ENCODE measurements at regions not wholly inside any gene's neighbourhood (a gene's known extent, or its start where the extent isn't known, plus 50 kb on each side); places are given as distances from the start of the nearest gene placed in this dataset.

- no peaks in the 10 kb centered on the region for H3K79me2 ChIP-seq (ENCODE audit: control insufficient read depth, insufficient read depth, low read length)
- H3K27ac ChIP-seq (ENCODE audit: control insufficient read depth, insufficient read depth, low read length) = no peak overlapping the region
- H3K9me1 ChIP-seq (ENCODE audit: control insufficient read depth, extremely low read depth, insufficient read depth, low read length) = no peaks in the 10 kb centered on the region
- H3K4me3 ChIP-seq (ENCODE audit: control insufficient read depth in 2 of 3, extremely low read depth in 1 of 3, insufficient read depth in 2 of 3, low read depth in 1 of 3, low read length in 3 of 3) = no peak overlapping the region
- H3K36me3 ChIP-seq (ENCODE audit: control insufficient read depth in 2 of 2, extremely low read depth in 1 of 2, insufficient read depth in 2 of 2, low read length in 2 of 2) = no peaks in the 10 kb centered on the region
- no peak overlapping the region for H3K9ac ChIP-seq (ENCODE audit: control insufficient read depth, extremely low read depth, insufficient read depth, low read length)
- H3K4me2 ChIP-seq (ENCODE audit: control insufficient read depth, extremely low read depth, insufficient read depth, low read depth, low read length) = no peak overlapping the region
- DNase-seq (ENCODE audit: low read depth, low spot score) (no peak), FAIRE-seq (no peak)
- no peaks in the 10 kb centered on the region for H3K4me1 ChIP-seq (ENCODE audit: control insufficient read depth, extremely low read depth, insufficient read depth, low read length)
- TF ChIP-seq CTCF (optimal IDR thresholded peaks at IDR 0.05 in 1 of 3, IDR thresholded peaks at IDR 0.05 in 1 of 3, conservative IDR thresholded peaks at IDR 0.05 in 1 of 3; ENCODE audit: extremely low read depth in 1 of 3, insufficient read depth in 2 of 3, low read length in 3 of 3) (no peak), EZH2 (IDR thresholded peaks at IDR 0.05; ENCODE audit: low read length) (no peak)
- H3K27me3 ChIP-seq (ENCODE audit: control insufficient read depth, extremely low read depth, insufficient read depth, low read length) = no peaks in the 10 kb centered on the region
- no peaks in the 10 kb centered on the region for H3K9me3 ChIP-seq (ENCODE audit: control insufficient read depth, low read depth, low read length)
- no peak overlapping the region for H2AFZ ChIP-seq (ENCODE audit: control insufficient read depth, low read length)
- dilution Hi-C loops (cut with MboI; ENCODE audit: extremely low pct_ligation_motif_present, low sequenced_read_pairs) = no loop called here
- no peaks in the 10 kb centered on the region for H4K20me1 ChIP-seq (ENCODE audit: control insufficient read depth, extremely low read depth, insufficient read depth, low read length)
Observed at GRCh38 chr3:157602424-157602823, 99.2 kb upstream of the VEPH1 start.

DNA sequence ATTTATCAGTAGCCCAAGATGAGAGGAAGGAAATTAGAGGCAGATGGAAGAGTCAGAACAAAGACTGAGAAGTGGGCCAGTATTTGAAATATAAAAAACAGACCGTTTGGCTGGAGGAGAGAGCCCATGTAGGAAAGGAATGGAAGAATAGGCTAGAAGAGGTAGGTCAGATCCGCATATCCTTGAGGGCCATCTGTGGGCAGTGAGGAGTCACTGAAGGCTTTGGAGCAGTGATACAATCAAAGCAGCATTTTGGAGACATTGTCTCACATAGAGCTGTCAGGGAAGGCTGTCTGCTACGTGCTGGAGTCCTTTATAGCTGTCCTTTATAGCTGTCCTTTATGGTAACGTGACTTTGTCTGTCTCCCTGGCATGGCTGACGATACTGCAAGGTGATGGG lies 92.0 kb upstream of the VEPH1 start:
- dilution Hi-C loops (cut with MboI; ENCODE audit: extremely low pct_ligation_motif_present, low sequenced_read_pairs) = no loop called here

More for the DNA sequence above, 92.0 kb upstream of the VEPH1 start:
- Histone ChIP-seq H2AFZ (ENCODE audit: control insufficient read depth, low read length) (no peak overlapping the region), H3K36me3 (ENCODE audit: control insufficient read depth in 2 of 2, extremely low read depth in 1 of 2, insufficient read depth in 2 of 2, low read length in 2 of 2) (no peaks in the 10 kb centered on the region), H4K20me1 (ENCODE audit: control insufficient read depth, extremely low read depth, insufficient read depth, low read length) (no peaks in the 10 kb centered on the region), H3K9me1 (ENCODE audit: control insufficient read depth, extremely low read depth, insufficient read depth, low read length) (no peaks in the 10 kb centered on the region), H3K27ac (ENCODE audit: control insufficient read depth, insufficient read depth, low read length) (no peak overlapping the region), H3K9me3 (ENCODE audit: control insufficient read depth, low read depth, low read length) (no peaks in the 10 kb centered on the region), H3K79me2 (ENCODE audit: control insufficient read depth, insufficient read depth, low read length) (no peaks in the 10 kb centered on the region), H3K4me3 (ENCODE audit: control insufficient read depth in 2 of 3, extremely low read depth in 1 of 3, insufficient read depth in 2 of 3, low read depth in 1 of 3, low read length in 3 of 3) (no peak overlapping the region), H3K4me2 (ENCODE audit: control insufficient read depth, extremely low read depth, insufficient read depth, low read depth, low read length) (no peak overlapping the region), H3K9ac (ENCODE audit: control insufficient read depth, extremely low read depth, insufficient read depth, low read length) (no peak overlapping the region), H3K4me1 (ENCODE audit: control insufficient read depth, extremely low read depth, insufficient read depth, low read length) (no peaks in the 10 kb centered on the region), H3K27me3 (ENCODE audit: control insufficient read depth, extremely low read depth, insufficient read depth, low read length) (no peaks in the 10 kb centered on the region)
- no peak for TF ChIP-seq CTCF (optimal IDR thresholded peaks at IDR 0.05 in 1 of 3, IDR thresholded peaks at IDR 0.05 in 1 of 3, conservative IDR thresholded peaks at IDR 0.05 in 1 of 3; ENCODE audit: extremely low read depth in 1 of 3, insufficient read depth in 2 of 3, low read length in 3 of 3)
- no peak for TF ChIP-seq EZH2 (IDR thresholded peaks at IDR 0.05; ENCODE audit: low read length)
- FAIRE-seq (no peak), DNase-seq (ENCODE audit: low read depth, low spot score) (no peak)
